ENCODE measurements at regions not wholly inside any gene's neighbourhood (a gene's known extent, or its start where the extent isn't known, plus 50 kb on each side); places are given as distances from the start of the nearest gene placed in this dataset.

DNA sequence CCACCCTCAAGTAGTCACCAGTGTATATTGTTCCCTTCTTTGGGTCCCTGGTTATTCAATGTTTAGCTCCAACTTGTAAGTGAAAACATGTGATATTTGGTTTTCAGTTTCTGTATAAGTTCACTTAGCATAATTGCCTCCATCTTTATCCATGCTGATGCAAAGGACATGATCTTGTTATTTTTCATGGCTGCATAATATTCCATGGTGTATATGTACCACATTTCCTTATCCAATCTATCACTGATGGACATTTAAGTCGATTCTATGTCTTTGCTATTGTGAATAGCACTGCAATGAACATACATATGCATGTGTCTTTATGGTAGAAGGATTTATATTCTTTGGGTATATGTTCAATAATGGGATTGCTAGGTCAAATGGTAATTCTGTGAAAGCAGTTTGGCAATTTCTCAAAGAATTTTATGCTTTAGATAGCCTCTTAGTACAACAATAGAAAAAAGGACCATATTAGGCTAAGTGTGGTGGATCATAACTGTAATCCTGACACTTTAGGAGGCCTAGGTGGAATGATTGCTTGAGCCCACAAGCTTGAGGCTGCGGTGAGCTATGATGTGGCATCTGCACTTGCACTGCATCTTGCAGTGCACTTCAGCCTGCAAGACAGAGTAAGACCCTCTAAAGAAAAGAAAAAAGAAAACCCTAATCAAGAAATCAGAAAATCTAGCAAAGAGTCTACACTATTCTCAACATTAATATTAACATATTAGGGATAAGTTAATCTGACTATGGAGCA is 468.5 kb upstream of the FAT3 start:
- H3K4me3 ChIP-seq (ENCODE audit: low read depth, low read length) = no peak overlapping the region
- TF ChIP-seq, protein P1, sequence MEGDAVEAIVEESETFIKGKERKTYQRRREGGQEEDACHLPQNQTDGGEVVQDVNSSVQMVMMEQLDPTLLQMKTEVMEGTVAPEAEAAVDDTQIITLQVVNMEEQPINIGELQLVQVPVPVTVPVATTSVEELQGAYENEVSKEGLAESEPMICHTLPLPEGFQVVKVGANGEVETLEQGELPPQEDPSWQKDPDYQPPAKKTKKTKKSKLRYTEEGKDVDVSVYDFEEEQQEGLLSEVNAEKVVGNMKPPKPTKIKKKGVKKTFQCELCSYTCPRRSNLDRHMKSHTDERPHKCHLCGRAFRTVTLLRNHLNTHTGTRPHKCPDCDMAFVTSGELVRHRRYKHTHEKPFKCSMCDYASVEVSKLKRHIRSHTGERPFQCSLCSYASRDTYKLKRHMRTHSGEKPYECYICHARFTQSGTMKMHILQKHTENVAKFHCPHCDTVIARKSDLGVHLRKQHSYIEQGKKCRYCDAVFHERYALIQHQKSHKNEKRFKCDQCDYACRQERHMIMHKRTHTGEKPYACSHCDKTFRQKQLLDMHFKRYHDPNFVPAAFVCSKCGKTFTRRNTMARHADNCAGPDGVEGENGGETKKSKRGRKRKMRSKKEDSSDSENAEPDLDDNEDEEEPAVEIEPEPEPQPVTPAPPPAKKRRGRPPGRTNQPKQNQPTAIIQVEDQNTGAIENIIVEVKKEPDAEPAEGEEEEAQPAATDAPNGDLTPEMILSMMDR (IDR thresholded peaks at IDR 0.05; ENCODE audit: borderline replicate concordance, insufficient read depth, low read depth, low read length) = no peak

DNA sequence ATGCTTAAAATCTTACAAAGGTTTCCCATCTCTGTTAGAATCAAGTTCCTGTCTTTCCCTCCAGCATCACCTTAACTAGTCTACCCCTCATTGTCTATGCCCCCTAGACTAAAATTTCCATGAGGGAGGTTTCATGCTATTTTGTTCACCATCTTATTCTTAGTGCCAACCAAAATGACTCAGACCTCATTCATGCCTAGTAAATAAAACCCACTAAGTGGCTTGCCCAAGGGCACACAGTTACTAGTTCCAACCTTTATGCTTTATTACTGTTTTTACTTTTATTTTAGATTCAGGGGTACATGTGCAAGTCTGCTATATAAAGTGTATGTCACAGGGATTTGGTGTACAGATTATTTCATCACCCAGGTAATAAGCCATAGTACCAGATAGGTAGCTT is 469.1 kb upstream of the FAT3 start:
- H3K4me3 ChIP-seq (ENCODE audit: low read depth, low read length) = no peak overlapping the region
- TF ChIP-seq, protein P1 (IDR thresholded peaks at IDR 0.05; ENCODE audit: borderline replicate concordance, insufficient read depth, low read depth, low read length) = no peak

DNA sequence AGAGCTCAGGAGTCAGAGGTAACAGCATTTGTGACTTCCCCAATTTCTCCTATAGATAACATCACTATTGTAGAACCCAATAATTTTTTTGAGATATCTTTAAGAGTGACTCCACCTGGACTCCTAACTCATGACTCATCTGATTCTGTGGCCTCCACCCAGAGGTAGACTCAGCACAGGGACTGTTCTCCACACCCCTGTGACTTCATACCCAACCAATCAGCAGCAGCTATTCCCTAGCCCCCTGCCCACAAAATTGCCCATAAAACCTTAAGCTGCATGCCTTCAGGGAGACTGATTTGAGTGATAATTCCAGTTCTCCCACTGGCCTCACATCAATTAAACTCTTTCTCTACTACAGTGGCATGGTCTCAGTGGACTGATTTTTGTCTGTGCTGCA is 475.4 kb upstream of the FAT3 start:
- TF ChIP-seq, protein P1 (IDR thresholded peaks at IDR 0.05; ENCODE audit: borderline replicate concordance, insufficient read depth, low read depth, low read length) = no peak
- no peak overlapping the region for H3K4me3 ChIP-seq (ENCODE audit: low read depth, low read length)

DNA sequence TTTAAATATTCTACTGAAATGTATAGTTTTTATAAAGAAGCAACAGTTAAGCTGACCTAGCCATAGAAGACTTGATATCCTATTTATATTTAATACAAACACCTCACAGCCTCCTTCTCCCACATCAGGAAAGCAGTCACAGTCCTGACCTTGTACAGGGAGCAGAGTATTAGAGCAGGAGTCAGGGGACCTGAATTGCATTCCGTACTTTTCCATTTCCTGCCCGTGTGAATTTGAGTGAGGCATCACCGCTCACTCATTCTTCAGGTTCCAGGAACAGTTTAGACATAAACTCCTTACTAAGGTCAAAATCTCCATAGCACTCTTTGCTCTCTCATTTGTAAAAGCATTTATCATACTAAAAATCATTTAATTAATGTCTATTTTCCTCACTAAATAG is 482.5 kb upstream of the FAT3 start:
- TF ChIP-seq, protein P1 (IDR thresholded peaks at IDR 0.05; ENCODE audit: borderline replicate concordance, insufficient read depth, low read depth, low read length) = no peak

DNA sequence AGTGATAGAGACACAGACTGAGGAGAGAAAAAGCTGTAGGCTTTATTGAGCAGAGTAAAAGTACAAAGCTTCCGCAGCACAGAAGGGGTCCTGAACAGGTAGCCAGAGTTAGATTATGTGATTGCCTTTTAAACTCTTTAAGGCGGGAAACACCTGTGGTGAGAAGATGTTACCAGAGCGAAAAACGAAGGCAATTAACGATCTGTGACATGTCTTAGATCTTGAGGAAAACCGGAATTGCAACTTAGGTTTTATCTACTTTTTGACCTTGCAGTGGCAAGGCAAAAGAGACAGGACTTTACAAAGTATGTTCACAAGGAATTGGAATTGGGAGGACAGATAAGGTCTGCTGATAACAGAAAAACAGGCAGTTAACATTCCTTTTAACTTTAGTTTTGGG is 493.6 kb upstream of the FAT3 start:
- TF ChIP-seq, protein P1 (IDR thresholded peaks at IDR 0.05; ENCODE audit: borderline replicate concordance, insufficient read depth, low read depth, low read length) = no peak
- no peak overlapping the region for H3K4me3 ChIP-seq (ENCODE audit: low read depth, low read length)

More for the DNA sequence above, 482.5 kb upstream of the FAT3 start:
- no peak overlapping the region for H3K4me3 ChIP-seq (ENCODE audit: low read depth, low read length)

DNA sequence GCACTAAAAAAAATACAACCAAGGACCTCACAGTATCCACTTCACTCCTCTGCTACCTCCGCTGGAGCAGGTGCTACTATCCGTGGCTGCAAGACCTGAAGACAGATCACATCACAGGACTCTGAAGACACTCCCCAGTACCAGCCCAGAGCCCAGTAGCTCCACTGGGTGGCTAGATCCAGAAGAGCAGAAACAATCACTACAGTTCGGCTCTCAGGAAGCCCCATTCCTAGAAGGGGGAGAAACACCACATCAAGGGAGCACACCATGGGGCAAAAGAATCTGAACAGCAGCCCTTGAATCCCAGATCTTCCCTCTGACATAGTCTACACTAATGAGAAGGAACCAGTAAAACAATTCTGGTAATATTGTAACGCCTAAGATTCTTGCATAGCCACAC is 494.0 kb upstream of the FAT3 start:
- TF ChIP-seq, protein P1 (IDR thresholded peaks at IDR 0.05; ENCODE audit: borderline replicate concordance, insufficient read depth, low read depth, low read length) = no peak

DNA sequence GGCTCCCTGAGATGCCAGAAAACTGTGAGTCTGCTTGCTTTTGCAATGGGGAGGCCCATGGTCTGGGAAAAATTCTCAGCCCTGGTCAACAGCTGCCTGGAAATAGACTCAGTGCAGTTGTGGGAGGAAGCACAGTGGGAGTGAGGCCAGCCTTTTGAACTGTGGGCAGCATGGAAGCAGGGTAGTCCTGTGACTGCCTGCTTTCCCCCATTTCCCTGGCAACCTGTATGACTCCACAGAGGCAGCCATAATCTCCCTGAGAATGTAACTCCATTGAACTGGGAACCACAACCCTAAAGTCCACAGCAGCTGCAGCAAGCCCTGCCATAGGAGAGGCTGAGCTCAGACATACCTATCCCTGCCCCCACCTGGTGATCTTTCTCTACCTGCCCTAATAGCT is 494.6 kb upstream of the FAT3 start:
- H3K4me3 ChIP-seq (ENCODE audit: low read depth, low read length) = no peak overlapping the region
- TF ChIP-seq, protein P1 (IDR thresholded peaks at IDR 0.05; ENCODE audit: borderline replicate concordance, insufficient read depth, low read depth, low read length) = no peak

More for the DNA sequence above, 494.0 kb upstream of the FAT3 start:
- no peak overlapping the region for H3K4me3 ChIP-seq (ENCODE audit: low read depth, low read length)
